ENCODE measurements at regions not wholly inside any gene's neighbourhood (a gene's known extent, or its start where the extent isn't known, plus 50 kb on each side); places are given as distances from the start of the nearest gene placed in this dataset.

DNA sequence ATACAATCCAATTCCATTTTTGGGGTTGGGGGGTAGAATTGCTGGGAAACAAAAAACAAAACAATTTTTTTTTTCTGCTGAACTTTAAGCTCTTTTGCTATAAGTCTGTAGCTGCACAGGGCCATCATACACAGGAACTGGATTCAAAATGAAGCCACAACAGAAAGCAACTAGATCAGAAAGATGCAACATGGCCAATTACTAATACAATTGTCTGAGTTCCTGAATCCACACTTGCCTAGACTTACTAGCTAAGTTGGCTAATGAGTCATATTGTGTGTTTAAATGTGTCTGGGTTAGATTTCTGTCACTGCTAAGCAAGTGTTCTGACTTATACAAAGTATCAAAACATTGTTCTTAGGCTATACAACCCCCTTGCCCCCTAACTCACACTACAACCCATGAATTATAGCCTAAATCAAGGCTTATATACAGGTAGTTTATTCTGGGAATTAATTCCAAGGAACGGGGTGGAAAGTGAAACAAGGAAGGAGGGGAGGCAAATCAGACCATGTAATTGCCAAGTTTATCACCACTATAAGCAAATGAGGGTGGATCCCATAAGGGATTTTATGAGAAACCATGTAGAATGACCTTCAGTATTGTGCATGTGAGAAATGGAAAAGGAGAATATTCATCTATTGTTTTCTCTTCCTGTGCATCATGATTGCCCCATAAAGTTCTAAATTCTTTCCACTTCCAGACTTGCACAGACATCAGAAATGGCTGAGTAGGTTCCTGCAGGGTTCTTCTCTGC is 337.9 kb upstream of the SORCS1 start:
- Mint-ChIP-seq H3K27me3 (no peaks in the 10 kb centered on the region), H3K9me3 (peaks cover 8% of the 10 kb centered on the region), H3K4me3 (no peak overlapping the region), H3K36me3 (no peaks in the 10 kb centered on the region), H3K27ac (no peak overlapping the region), H3K4me1 (no peaks in the 10 kb centered on the region)
- DNase-seq, result no peak

- no peaks in the 10 kb centered on the region for H3K36me3 Mint-ChIP-seq
- no peak for DNase-seq
- no peaks in the 10 kb centered on the region for H3K27me3 Mint-ChIP-seq
- H3K4me3 Mint-ChIP-seq, result no peak overlapping the region
- H3K4me1 Mint-ChIP-seq, result no peaks in the 10 kb centered on the region
- H3K27ac Mint-ChIP-seq, result no peak overlapping the region
- peaks cover 6% of the 10 kb centered on the region for H3K9me3 Mint-ChIP-seq
Measured at GRCh38 chr10:107498983-107499382, 334.5 kb upstream of the SORCS1 start.

DNA sequence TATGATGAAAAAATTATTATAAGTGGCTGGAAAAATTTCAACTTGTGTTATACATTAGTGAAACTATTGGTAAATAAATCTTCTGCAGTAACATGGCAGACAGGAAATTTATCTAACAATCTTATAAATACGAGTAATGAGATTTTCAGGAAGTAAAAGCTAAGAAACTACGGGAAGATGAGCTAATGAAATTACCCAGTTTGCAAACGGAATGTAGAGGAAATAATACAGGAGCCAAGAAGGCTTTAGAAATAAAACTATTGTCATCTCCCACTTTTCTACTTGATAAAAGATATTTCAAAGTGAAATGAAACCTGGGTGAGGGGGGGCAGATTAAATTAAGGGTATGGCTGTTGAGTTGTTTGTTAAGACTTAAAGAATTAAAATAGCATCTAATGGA is 332.5 kb upstream of the SORCS1 start:
- peaks cover 3% of the 10 kb centered on the region for H3K9me3 Mint-ChIP-seq
- no peaks in the 10 kb centered on the region for H3K27me3 Mint-ChIP-seq
- no peaks in the 10 kb centered on the region for H3K36me3 Mint-ChIP-seq
- H3K4me3 Mint-ChIP-seq, result no peak overlapping the region
- no peaks in the 10 kb centered on the region for H3K4me1 Mint-ChIP-seq
- no peak for DNase-seq
- no peak overlapping the region for H3K27ac Mint-ChIP-seq

- Mint-ChIP-seq H3K36me3 (no peaks in the 10 kb centered on the region), H3K4me1 (no peaks in the 10 kb centered on the region), H3K4me3 (no peak overlapping the region), H3K27me3 (no peaks in the 10 kb centered on the region), H3K9me3 (peaks cover 3% of the 10 kb centered on the region), H3K27ac (no peak overlapping the region)
- DNase-seq, result no peak
Measured at GRCh38 chr10:107496594-107496993, 332.1 kb upstream of the SORCS1 start.

DNA sequence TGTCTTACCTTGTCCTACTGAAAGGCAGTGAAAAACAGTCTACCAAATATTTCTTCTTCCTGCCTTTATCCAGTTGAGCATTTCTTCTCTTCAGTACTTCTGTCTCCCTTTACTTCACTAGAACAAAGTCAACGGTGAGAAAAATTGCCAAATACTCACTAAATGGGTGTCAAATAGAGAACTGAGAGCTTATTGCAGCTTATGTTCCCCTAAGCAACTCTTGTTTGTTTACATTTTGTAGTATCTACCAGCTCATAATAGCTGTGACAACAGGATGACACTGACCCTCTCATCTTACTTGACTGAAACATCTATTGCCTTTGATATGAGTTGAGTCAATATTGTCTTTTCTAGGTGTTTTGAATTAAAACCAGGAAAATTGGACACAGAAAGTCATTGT is 327.9 kb upstream of the SORCS1 start:
- H3K27me3 Mint-ChIP-seq, result no peaks in the 10 kb centered on the region
- DNase-seq, result no peak
- no peaks in the 10 kb centered on the region for H3K36me3 Mint-ChIP-seq
- no peak overlapping the region for H3K27ac Mint-ChIP-seq
- no peaks in the 10 kb centered on the region for H3K4me1 Mint-ChIP-seq
- peaks cover 5% of the 10 kb centered on the region for H3K9me3 Mint-ChIP-seq
- no peak overlapping the region for H3K4me3 Mint-ChIP-seq

DNA sequence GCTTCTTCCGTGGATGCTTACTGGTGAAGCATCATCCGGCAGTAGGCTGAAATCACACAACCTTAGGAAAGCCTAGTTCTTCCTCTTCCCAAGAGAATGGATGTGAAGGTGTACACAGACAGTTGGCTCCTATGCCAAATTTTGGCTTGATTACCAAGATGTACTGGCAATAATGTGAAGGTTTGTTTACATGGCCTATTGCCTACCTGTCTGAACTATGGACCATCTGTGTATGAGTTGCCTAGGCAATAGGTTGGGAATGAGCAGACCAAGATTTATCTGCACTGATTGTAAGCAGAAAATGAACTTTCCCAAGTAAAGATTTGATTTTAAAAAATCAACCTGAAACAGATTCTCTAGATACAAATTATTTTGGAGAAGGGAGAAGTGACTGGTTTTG is 325.9 kb upstream of the SORCS1 start:
- no peaks in the 10 kb centered on the region for H3K27me3 Mint-ChIP-seq
- H3K27ac Mint-ChIP-seq, result no peak overlapping the region
- DNase-seq, result no peak
- H3K36me3 Mint-ChIP-seq, result no peaks in the 10 kb centered on the region
- no peak overlapping the region for H3K4me3 Mint-ChIP-seq
- peaks cover 7% of the 10 kb centered on the region for H3K9me3 Mint-ChIP-seq
- H3K4me1 Mint-ChIP-seq, result no peaks in the 10 kb centered on the region

- no peak for DNase-seq
- H3K36me3 Mint-ChIP-seq, result no peaks in the 10 kb centered on the region
- H3K4me3 Mint-ChIP-seq, result no peak overlapping the region
Measured at GRCh38 chr10:107487284-107487683, 322.8 kb upstream of the SORCS1 start.

GRCh38 chr10:107485019-107485418 is 320.5 kb upstream of the SORCS1 start:
- no peak overlapping the region for H3K27ac Mint-ChIP-seq
- H3K4me1 Mint-ChIP-seq, result no peaks in the 10 kb centered on the region
- no peaks in the 10 kb centered on the region for H3K27me3 Mint-ChIP-seq
- no peaks in the 10 kb centered on the region for H3K36me3 Mint-ChIP-seq
- H3K9me3 Mint-ChIP-seq, result peaks cover 7% of the 10 kb centered on the region
- no peak for DNase-seq
- H3K4me3 Mint-ChIP-seq, result no peak overlapping the region

More at GRCh38 chr10:107487284-107487683, 322.8 kb upstream of the SORCS1 start:
- Mint-ChIP-seq H3K4me1 (no peaks in the 10 kb centered on the region), H3K9me3 (peaks cover 7% of the 10 kb centered on the region), H3K27ac (no peak overlapping the region), H3K27me3 (no peaks in the 10 kb centered on the region)

DNA sequence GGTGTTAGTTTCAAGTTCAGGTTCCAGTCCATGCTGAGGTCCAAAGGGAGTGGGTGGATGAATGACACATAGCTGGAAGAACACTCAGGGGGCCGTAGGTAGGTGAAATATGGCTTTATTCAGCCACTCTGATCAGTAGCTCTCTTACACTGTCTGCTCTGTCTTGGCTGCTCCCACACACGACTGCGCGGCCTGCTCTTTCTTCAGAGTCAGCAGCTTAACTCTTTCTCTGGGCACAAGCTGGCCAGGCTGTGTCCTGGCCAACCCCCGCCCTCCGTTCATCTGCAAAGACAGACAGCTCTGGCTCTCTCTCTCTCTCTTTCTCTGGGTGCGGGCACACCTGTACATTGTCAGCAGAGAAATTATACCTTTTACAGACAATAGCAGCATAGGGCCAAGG is 317.4 kb upstream of the SORCS1 start:
- Mint-ChIP-seq H3K9me3 (peaks cover 4% of the 10 kb centered on the region), H3K36me3 (no peaks in the 10 kb centered on the region), H3K27ac (no peak overlapping the region), H3K4me1 (no peaks in the 10 kb centered on the region), H3K27me3 (no peaks in the 10 kb centered on the region), H3K4me3 (no peak overlapping the region)
- DNase-seq, result no peak

GRCh38 chr10:107481224-107481623 is 316.7 kb upstream of the SORCS1 start:
- no peaks in the 10 kb centered on the region for H3K27me3 Mint-ChIP-seq
- no peaks in the 10 kb centered on the region for H3K36me3 Mint-ChIP-seq
- no peak for DNase-seq
- H3K4me1 Mint-ChIP-seq, result no peaks in the 10 kb centered on the region
- peaks cover 4% of the 10 kb centered on the region for H3K9me3 Mint-ChIP-seq
- H3K27ac Mint-ChIP-seq, result no peak overlapping the region
- no peak overlapping the region for H3K4me3 Mint-ChIP-seq

- Mint-ChIP-seq H3K36me3 (no peaks in the 10 kb centered on the region), H3K4me1 (no peaks in the 10 kb centered on the region), H3K27ac (no peak overlapping the region), H3K9me3 (peaks cover 5% of the 10 kb centered on the region), H3K27me3 (no peaks in the 10 kb centered on the region), H3K4me3 (no peak overlapping the region)
- no peak for DNase-seq
Measured at GRCh38 chr10:107480781-107481180, 316.3 kb upstream of the SORCS1 start.

GRCh38 chr10:107477266-107477665 is 312.8 kb upstream of the SORCS1 start:
- Mint-ChIP-seq H3K9me3 (peaks cover 4% of the 10 kb centered on the region), H3K27ac (no peak overlapping the region), H3K36me3 (no peaks in the 10 kb centered on the region), H3K4me1 (no peaks in the 10 kb centered on the region), H3K27me3 (no peaks in the 10 kb centered on the region), H3K4me3 (no peak overlapping the region)
- no peak for DNase-seq

- DNase-seq, result no peak
- H3K27me3 Mint-ChIP-seq, result no peaks in the 10 kb centered on the region
- no peak overlapping the region for H3K4me3 Mint-ChIP-seq
- no peaks in the 10 kb centered on the region for H3K36me3 Mint-ChIP-seq
- no peak overlapping the region for H3K27ac Mint-ChIP-seq
- H3K4me1 Mint-ChIP-seq, result no peaks in the 10 kb centered on the region
- peaks cover 4% of the 10 kb centered on the region for H3K9me3 Mint-ChIP-seq
Measured at GRCh38 chr10:107476408-107476807, 311.9 kb upstream of the SORCS1 start.

GRCh38 chr10:107474650-107475049 is 310.1 kb upstream of the SORCS1 start:
- no peak overlapping the region for H3K4me3 Mint-ChIP-seq
- no peak overlapping the region for H3K27ac Mint-ChIP-seq
- no peaks in the 10 kb centered on the region for H3K36me3 Mint-ChIP-seq
- H3K27me3 Mint-ChIP-seq, result no peaks in the 10 kb centered on the region
- H3K4me1 Mint-ChIP-seq, result no peaks in the 10 kb centered on the region
- no peak for DNase-seq
- peaks cover 4% of the 10 kb centered on the region for H3K9me3 Mint-ChIP-seq

- H3K27ac Mint-ChIP-seq, result no peak overlapping the region
- no peak for DNase-seq
- H3K4me3 Mint-ChIP-seq, result no peak overlapping the region
- no peaks in the 10 kb centered on the region for H3K4me1 Mint-ChIP-seq
- H3K9me3 Mint-ChIP-seq, result peaks cover 4% of the 10 kb centered on the region
- H3K27me3 Mint-ChIP-seq, result no peaks in the 10 kb centered on the region
- H3K36me3 Mint-ChIP-seq, result no peaks in the 10 kb centered on the region
Measured at GRCh38 chr10:107473225-107473624, 308.7 kb upstream of the SORCS1 start.

- Mint-ChIP-seq H3K36me3 (no peaks in the 10 kb centered on the region), H3K4me1 (no peaks in the 10 kb centered on the region), H3K27me3 (no peaks in the 10 kb centered on the region), H3K9me3 (peaks cover 4% of the 10 kb centered on the region), H3K4me3 (no peak overlapping the region), H3K27ac (no peak overlapping the region)
- no peak for DNase-seq
Measured at GRCh38 chr10:107471911-107472310, 307.4 kb upstream of the SORCS1 start.

All from activated naive CD8-positive, alpha-beta T cell treated with anti-CD3 and anti-CD28 coated beads for 36 hours (primary cell).